HG03175 (cell line): ENCODE measurements at regions not wholly inside any gene's neighbourhood (a gene's known extent, or its start where the extent isn't known, plus 50 kb on each side); places are given as distances from the start of the nearest gene placed in this dataset.
"Not testable (repeated sequence)": the region's sequence is repeated elsewhere in the genome, so short reads cannot be mapped to it uniquely, and the experiment has no call there.

Experiments used
- ATAC-seq: cut with Tn5 transposase; IDR thresholded peaks from one replicate; pipeline ENCODE4 v1.9.1; 2021; ENCODE audit warnings: mild to moderate bottlenecking, moderate library complexity; ENCODE audit not compliant: unreplicated experiment

GRCh38 chr4:10853196-10853595 lies 168.6 kb upstream of the CLNK start:
- ATAC-seq = no peak

DNA sequence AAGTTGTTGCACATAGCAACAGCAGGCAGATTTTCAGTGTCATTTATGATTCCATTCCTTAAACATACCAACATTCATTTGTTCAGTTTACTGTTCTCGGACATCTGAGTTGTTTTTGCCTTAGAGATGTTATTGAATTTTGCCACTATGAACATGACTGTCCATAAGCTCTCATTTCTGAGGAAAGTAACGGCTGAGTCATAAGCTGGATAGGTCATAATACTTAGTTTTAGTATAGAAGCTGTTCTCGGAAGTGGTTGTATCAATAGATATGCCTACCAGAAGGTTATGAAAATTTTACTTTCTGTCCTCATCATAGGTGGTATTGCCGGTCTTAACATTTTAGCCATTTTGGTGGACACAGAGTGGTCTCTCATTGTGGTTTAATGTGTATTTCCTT lies 157.1 kb upstream of the CLNK start:
- ATAC-seq = no peak

GRCh38 chr4:10837151-10837550 lies 152.6 kb upstream of the CLNK start:
- no peak for ATAC-seq

DNA sequence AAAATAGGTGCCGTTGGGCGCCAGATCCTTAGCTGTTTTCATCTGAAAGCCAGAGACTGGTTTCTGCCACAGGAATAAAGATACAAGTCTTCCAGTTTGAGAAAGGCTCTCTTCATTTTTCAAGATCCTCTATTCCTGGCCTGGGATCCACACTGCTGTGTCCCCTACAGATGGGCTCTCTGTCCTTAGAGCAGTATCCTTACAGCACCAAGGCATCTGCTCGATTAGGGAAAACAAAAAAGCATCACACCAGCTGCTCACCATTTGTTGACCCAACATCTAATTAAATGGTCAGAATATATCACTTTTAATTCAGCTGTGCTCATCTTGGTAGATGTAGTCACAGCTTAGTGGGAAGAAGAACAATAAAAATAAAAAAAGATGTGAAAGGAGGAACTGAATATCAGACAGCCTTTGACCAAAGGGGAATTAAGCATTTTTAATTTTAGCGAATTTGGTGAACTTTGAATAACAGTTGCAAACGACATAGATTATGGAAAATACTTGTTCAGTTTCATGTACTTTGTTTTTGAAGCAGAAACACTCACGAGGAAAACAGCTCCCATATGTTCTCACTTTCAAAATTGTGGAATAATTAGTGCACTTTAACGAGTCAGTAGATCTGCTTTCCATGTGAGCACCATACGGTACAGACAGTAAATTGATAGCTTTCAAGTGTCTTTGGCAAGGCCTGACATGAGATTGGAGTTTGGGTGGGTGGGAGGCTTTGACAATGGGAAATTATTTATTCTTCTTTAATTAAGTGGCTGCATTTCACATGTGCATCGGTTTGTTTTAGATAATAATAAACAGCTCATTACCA lies 148.4 kb upstream of the CLNK start:
- no peak for ATAC-seq

DNA sequence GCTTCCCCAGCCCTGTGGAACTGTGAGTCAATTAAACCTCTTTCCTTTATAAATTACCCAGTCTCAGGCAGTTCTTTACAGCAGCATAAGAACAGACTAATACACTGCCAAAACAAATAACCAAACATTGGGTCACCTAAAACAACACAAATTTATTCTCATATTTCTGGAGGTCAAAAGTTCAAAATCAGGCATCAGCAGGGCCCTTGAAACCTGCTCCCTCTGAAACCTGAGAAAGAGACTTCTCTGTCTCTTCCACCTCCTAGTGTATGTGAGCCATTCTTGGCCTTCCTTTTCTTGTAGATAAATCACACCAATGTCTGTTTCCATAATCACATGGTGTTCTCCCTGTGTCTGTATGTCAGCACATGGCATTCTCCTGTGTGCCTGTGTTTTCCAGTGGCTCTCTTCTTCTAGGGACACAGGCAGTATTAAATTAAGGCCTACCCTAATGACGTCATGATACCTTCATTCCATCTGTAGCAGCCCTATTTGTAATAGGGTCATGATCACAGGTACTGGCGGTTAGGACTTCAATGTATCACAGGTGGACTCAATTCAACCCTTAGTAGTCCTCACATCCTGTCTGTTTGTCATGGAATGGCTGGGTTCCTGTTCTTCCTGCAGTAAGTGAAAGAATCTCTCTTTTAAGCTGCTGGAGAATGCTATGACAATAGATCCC lies 147.3 kb upstream of the CLNK start:
- no peak for ATAC-seq

DNA sequence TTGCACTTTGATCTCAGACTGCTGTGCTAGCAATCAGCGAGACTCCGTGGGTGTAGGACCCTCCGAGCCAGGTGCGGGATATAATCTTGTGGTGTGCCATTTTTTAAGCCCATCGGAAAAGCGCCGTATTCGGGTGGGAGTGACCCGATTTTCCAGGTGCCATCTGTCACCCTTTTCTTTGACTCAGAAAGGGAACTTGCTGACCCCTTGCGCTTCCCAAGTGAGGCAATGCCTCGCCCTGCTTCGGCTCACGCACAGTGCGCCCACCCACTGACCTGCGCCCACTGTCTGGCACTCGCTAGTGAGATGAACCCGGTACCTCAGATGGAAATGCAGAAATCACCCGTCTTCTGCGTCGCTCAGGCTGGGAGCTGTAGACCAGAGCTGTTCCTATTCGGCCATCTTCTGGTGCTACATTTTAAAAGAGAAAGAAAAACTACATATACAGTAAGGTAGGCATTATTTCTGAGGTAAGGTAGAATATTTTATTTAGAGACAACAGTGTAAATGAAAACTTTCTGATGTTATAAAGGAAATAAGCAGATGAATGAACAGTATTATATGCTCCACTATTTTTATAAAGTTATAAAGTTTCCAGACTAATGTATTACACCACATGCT lies 144.5 kb upstream of the CLNK start:
- ATAC-seq = not testable (repeated sequence)

GRCh38 chr4:10821826-10822225 lies 137.3 kb upstream of the CLNK start:
- no peak for ATAC-seq

DNA sequence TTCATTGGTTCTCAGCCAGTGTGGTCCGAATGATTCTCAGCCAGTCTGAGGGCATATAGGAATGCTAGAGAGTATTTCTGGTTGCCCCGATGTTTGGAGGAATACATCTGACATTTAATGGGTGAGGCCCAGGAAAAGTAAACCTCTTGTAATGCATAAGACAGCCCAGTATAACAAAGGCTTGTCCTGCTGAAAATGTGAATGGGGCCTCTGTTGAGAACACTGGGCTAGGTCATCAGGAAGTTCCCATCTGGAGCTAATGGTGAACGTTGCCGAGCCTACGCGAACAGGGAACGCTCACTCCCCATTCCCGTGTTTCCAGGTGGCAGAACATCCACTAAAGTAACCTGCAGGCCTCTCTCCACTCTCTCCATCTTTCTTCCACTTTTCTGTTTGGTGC lies 132.0 kb upstream of the CLNK start:
- no peak for ATAC-seq

DNA sequence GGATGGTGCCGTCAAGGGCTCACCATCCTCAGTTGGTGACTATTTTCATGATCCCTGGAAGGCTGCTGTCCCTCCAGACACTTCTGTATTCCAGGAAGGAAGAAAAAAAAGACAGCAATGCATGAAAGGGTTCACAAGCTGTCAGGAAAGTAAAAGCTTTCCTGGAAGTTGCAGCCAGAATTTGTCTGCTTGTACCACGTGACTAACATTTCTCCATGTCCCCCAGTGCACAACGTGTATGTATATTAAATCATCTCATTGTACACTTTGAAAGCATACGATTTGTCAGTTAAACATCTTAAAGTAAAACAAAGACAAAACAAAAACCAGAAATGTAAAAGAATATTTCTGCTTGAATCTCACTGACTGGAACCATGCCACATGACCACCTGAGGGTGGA lies 127.4 kb upstream of the CLNK start:
- no peak for ATAC-seq

GRCh38 chr4:10810411-10810810 lies 125.8 kb upstream of the CLNK start:
- no peak for ATAC-seq

- no peak for ATAC-seq
Observed at GRCh38 chr4:10809905-10810304, 125.3 kb upstream of the CLNK start.

DNA sequence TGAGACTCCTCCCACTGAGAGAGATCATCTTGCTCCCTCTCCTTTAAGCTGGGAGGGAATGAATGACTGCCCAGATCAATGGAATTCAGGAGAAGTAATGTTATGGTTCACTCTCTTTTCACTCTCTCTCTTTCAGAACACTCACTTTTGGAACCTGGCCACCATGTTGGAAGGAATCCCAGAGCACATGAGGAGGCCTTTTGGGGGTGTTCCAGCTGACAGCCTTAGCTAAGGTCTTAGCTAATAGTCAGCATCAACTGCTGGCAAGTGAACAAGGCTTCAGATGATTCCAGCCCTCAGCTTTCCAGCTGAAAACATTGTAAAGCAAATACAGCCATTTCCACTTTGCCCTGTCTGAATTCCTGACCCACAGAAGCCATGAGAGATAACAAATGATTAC lies 124.0 kb upstream of the CLNK start:
- ATAC-seq = no peak

DNA sequence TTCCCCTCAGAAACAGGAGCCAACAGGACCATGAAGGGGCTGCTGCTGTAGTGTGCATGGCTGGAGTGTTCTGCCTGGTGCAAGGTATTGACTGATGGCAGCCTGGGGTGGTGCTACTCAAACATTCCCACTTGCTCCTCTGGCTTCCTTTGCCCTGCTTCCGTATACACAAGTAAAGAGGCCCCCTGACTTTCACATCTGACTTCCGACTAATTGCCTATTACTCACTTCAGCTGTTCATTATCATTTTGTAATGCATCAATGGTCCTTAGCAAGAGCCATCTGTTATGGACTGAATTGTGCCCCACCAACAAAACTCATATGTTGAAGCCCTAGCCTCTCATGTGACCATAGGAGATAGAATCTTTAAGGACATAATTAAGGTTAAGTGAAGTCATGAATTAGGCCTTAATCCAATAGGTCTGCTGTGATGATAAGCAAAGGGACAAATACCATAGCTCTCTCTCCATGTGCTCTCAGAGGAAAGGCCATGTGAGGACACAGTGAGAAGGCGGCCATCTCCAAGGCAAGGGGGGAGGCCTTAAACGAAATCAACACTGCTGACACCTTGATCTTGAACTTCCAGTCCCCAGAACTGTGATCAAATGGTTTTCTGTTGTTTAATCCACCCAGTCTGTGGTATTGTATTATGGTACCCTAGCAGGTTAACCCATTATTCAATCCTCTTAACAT lies 122.5 kb upstream of the CLNK start:
- no peak for ATAC-seq

- no peak for ATAC-seq
Observed at GRCh38 chr4:10803713-10804343, 119.3 kb upstream of the CLNK start.

- no peak for ATAC-seq
Observed at GRCh38 chr4:10787365-10787764, 102.8 kb upstream of the CLNK start.

DNA sequence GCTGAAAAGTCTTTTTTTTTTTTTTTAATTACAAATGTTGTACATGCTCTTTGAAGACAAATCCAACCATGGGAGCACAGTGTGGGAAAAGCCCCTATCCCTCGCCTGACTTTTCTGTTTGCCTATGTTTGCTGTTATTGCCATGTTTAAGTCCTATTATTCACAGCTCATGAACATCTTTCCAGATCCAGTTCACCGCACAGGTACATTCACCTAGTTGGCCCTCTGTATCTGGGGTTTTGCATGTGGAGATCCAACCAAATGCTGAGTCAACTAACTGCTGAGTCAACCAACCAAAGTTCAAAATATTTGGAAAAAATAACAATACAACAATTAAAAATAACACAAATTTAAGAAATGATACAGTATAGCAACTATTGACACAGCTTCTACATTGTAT lies 100.1 kb upstream of the CLNK start:
- no peak for ATAC-seq

GRCh38 chr4:10783351-10783750 lies 98.8 kb upstream of the CLNK start:
- no peak for ATAC-seq

GRCh38 chr4:10781805-10782204 lies 97.2 kb upstream of the CLNK start:
- ATAC-seq = no peak

- ATAC-seq = not testable (repeated sequence)
Observed at GRCh38 chr4:10780803-10781202, 96.2 kb upstream of the CLNK start.

DNA sequence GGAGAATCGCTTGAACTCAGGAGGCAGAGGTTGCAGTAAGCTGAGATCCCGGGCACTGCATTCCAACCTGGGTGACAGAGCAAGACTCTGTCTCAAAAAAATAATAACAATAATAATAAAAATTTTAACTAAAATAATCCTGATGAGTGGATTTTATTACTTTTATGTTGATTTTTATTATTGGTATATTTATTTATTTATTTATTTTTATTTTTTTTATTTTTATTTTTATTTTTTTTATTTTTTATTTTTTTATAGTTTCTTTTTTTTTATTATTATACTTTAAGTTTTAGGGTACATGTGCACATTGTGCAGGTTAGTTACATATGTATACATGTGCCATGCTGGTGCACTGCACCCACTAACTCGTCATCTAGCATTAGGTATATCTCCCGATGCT lies 90.6 kb upstream of the CLNK start:
- not testable (repeated sequence) for ATAC-seq

DNA sequence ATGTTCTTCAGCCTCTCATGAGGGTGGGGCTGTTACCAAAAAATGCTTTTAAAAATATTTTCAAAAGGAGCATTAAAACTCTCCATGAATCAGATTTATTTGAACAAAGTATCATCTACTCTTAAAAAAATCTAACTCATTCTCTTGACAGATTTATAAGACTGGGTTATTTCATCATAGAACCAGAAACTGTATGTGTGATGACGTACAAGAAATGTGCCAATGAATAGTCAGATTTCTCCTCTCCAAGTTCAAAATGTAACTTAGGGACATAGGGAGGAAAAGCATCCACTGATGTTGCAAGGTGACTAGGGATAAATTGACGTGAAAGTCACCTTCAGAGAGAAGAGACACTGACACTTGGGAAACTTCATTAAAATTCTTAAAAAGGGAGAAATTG lies 89.1 kb upstream of the CLNK start:
- no peak for ATAC-seq
